Tibial nerve (tissue), 4 donors: ENCODE measurements at regions not wholly inside any gene's neighbourhood (a gene's known extent, or its start where the extent isn't known, plus 50 kb on each side); places are given as distances from the start of the nearest gene placed in this dataset.

ENCODE experiments used
- EP300 ChIP-seq, 2 donors: sonication (generic); formaldehyde crosslinking; IDR thresholded peaks; one replicate each; pipeline ENCODE4 v1.6.1; 2017; ENCODE audit warnings: antibody characterized with exemption in 2 of 2, mild to moderate bottlenecking in 1 of 2
- POLR2A ChIP-seq, 2 donors: fragments of 450-650 bp; IDR thresholded peaks; one replicate each; pipeline ENCODE4 v1.6.1; 2017; ENCODE audit warnings: antibody characterized with exemption in 2 of 2, mild to moderate bottlenecking in 2 of 2, moderate library complexity in 2 of 2
- TF ChIP-seq, protein P1 (sequence below), 5 experiments: fragments of 200-600 bp in 3 of 5; fragments of 450-650 bp in 2 of 5; sonication (generic) in 3 of 5; IDR thresholded peaks; one replicate each; pipeline ENCODE4 v1.5.1; 2016 to 2019; ENCODE audit warnings: antibody characterized with exemption in 5 of 5, mild to moderate bottlenecking in 3 of 5, moderate library complexity in 2 of 5

DNA sequence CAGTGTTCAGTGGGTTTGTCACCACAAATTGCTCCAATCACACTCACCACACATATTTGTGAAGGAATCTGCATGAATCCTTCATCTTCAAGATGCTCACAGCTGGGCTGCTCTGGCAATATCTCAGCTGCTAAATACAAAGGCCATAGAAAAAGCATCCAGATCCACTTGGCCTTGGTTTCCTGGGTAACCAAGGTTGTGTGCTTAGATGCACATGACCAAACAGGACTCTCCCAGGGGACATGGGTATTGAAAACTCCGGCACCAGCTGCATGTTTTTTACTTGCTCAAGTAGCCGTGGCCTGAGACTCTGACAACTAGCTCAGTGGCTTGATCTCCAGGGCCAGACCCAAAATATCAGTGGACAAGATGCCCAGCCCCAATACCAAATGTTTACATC is 131.3 kb downstream of the CBLN1 start:
- TF ChIP-seq, protein P1, sequence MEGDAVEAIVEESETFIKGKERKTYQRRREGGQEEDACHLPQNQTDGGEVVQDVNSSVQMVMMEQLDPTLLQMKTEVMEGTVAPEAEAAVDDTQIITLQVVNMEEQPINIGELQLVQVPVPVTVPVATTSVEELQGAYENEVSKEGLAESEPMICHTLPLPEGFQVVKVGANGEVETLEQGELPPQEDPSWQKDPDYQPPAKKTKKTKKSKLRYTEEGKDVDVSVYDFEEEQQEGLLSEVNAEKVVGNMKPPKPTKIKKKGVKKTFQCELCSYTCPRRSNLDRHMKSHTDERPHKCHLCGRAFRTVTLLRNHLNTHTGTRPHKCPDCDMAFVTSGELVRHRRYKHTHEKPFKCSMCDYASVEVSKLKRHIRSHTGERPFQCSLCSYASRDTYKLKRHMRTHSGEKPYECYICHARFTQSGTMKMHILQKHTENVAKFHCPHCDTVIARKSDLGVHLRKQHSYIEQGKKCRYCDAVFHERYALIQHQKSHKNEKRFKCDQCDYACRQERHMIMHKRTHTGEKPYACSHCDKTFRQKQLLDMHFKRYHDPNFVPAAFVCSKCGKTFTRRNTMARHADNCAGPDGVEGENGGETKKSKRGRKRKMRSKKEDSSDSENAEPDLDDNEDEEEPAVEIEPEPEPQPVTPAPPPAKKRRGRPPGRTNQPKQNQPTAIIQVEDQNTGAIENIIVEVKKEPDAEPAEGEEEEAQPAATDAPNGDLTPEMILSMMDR (IDR thresholded peaks at IDR 0.05), result no peak
- TF ChIP-seq EP300 (IDR thresholded peaks at IDR 0.05), result no peak
- no peak for TF ChIP-seq POLR2A (IDR thresholded peaks at IDR 0.05)
